Myocyte (in vitro differentiated cells): ENCODE measurements at regions not wholly inside any gene's neighbourhood (a gene's known extent, or its start where the extent isn't known, plus 50 kb on each side); places are given as distances from the start of the nearest gene placed in this dataset.
"Not testable (repeated sequence)": the region's sequence is repeated elsewhere in the genome, so short reads cannot be mapped to it uniquely, and the experiment has no call there.

ENCODE experiments used
- DNase-seq: peaks from one replicate; pipeline ENCODE4 v3.0.0-alpha.2; 2012; ENCODE audit warnings: low read depth

DNA sequence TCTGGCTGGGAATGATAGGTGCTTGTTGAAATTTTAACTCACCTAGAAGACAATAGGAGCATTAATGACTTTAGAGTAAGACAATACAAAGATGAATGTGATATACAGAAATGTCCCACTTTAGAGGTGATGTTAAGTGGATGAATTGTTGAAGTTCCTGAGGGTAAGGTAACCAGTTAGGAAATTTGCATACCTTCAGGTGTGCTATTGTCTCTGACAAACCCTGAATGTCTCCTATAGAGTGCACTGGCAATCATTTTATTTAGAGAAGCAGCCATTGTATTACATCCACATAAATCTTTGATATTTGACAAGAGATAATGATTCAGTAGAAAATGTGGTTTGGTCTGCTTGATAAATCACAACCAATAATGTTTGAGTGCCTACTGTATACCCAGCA lies 228.5 kb downstream of the RNF144A start:
- no peak for DNase-seq

DNA sequence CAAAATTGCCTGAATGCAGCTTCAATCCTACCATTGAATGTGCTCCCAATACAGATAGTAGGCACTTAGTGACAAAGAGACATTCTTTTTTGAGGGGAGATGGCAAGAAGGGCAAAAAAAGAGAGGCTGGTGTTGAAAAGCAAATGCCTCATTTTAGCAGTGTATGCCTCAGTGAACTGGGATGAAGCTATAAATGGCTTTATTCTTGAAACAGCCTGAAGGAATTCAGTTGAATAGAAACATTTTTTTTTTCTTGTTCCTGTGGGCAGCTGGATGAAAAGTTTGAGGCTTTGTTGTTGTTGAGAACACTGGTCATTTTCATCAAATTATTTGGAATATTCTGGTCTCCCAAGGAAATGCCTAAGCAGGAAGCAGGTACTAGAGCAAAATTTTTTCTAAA lies 228.9 kb downstream of the RNF144A start:
- no peak for DNase-seq

DNA sequence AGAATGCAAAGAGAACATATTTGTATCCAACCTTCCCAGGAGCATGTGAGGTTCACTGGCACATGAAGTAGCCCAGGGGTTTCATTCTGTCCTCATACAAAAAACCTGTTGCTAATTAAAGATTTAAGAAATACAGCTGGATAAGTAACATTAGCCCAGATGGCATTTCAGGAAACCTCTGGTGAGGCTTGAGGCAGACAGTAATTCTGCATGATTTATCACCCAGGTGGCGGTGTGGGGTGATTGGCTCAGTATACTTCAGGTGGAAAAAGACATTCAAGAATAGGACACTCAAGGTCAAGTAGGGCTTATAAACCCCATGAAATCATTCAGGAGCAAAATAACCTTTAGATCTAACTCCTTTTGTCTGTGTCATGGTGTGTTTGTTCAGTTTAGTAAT lies 237.4 kb downstream of the RNF144A start:
- no peak for DNase-seq

DNA sequence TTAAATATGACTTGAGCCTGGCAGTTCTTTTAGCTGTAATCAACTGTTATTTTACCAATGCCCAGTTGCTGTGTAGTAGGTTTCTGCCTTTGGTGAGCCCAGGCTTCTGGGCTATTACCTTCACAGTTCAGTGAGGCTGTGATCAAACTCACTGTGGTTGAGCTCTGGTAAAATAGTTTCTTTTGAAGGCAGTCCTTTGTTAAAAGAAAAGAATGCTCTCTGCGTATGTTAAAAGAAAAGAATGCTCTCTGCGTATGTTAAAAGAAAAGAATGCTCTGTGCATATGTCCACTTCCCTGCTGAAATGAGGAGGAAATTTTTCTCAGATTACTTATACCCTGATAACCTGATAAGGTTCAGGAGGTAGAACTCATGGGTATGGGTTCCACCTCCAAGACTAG lies 244.3 kb downstream of the RNF144A start:
- no peak for DNase-seq

DNA sequence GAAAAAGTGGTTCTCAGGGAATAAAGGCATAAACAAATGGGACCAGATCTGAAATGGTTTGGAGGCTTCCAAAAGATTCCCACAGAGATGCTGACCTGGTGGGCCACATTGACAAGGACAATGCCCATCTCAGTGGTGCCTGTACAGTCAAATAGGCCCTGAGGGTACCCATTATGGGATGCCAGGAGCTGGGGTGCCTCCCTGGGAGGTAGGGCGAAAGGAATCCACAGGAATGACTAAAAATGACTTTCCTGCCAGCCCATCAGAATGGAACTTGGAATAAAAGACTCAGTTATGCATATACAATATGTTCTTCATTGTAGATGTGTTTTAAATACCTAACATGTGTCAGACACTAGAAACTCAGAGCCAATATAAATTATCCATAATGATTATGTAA lies 248.5 kb downstream of the RNF144A start:
- no peak for DNase-seq

DNA sequence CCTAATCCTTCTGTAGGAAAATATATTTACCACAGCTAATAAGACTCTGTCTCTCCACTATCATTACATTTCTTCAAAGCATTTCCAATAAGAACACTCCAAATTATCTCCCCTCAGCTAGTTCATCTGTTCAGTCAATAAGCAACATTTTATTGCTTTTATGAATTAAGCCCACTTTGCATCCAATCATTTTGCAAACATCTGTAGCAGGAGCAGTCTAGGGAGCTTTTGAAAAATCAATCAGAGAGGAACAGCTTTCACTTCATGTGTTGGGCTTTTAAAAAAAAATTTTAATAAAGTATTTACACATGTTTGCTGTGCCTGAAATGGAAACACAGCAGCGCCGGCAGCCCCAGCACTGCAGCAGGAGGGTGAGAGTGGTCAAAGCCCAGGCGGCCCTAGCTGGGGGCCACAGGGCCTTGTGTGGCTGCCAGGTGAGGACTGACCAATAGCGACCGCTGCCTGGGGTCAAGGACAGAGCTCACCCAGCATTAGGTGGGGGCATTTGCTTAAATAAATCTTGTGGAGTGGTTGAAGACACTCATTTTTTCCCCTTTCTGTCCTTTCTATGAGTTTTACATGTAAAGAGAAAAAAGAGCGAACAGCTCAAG lies 250.7 kb downstream of the RNF144A start:
- DNase-seq, result no peak

DNA sequence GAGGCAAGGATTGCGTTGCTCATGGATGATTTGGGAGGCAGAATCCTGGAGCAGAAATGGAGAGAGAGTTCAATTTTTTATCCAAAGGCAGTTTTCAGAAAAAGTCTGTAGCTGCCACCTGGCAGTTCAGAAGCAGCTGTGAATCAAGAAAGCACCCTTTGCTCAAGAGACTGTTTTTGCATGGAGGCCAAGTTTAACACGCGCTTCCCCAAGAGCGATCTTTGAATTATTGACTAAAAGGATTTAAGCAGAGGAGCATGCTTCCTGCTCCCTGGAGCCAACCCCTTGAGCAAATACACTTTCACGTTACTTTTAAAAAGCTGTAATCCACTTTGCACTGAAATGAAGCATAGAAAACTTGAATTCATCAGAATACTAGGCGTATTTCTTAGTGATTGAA lies 252.4 kb downstream of the RNF144A start:
- DNase-seq, result no peak

DNA sequence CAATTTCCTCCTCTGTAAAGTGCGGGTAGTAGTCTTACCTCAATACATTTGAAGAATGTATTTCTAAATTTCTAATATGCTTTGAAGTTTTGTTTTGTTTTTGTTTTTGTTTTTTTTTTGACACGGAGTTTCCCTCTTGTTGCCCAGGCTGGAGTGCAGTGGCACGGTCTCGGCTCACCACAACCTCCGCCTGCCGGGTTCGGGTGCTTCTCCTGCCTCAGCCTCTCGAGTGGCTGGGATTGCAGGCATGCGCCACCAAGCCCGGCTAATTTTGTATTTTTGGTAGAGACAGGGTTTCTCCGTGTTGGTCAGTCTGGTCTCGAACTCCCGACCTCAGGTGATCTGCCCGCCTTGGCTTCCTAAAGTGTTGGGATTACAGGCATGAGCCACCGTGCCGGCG lies 261.8 kb downstream of the RNF144A start:
- DNase-seq, result not testable (repeated sequence)

DNA sequence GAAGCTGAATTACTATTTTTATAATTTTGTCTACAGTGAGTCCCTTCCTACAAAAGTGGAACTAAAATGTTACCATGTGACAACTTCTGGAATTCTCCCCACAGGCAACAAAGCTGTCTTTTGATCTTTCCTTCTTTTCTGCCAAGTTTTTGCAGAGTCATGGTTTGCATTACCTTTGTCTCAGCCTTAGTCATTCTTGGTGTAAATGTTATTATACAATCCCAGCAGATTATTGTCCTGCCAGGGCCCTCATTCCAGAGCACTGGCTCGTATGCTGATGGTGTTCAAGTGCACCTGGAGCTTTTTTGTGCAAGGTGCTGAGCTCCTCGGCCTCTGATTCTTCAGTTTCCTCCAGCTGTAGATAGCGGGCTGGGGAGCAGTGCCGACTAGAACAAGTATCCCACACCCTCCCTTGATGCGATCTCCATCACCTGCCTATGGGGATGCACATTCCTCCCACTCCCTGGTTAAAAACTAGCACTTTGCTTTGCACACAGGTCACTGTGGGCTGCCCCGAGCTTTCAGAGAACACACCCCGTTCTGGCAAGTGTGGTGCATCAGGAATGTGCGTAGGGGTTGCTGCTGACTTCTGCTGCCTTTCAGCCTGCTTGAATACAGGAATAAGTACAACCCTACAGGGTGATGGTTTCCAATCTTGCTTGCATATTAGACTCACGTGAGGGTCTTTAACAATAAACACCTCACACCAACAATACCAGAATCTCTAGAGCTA lies 263.6 kb downstream of the RNF144A start:
- DNase-seq, result no peak

DNA sequence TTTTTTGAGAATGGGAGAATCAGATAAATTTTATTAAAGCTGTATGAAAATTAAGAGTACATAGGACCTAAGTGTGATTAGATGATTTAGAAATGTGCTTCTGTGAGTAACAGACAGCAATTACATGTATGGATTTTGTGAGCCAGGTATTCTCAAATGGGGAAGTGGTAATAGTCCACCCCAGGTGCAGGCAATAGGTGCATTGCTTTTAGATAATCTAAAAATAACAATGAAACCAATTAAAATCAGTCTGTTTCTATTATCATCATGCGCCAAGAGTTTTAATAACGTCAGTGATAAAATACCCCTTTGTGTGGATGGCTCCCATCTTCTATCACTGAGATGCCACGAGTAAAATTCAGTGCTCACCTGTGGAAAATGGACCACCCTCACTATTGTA lies 265.3 kb downstream of the RNF144A start:
- DNase-seq, result no peak

DNA sequence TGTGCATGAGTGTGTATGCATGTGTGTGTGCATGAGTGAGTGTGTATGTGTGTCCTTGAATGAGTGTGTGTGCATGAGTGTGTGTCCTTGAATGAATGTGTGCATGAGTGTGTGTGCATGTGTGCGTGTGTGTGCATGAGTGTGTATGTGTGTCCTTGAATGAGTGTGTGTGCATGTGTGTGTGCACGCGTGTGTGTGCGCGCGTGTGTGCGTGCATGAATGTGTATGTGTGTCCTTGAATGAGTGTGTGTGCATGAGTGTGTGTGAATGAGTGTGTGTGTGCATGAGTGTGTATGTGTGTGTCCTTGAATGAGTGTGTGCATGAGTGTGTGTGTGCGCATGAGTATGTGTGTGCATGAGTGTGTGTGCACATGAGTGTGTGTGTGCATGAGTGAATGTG lies 271.9 kb downstream of the RNF144A start:
- no peak for DNase-seq

DNA sequence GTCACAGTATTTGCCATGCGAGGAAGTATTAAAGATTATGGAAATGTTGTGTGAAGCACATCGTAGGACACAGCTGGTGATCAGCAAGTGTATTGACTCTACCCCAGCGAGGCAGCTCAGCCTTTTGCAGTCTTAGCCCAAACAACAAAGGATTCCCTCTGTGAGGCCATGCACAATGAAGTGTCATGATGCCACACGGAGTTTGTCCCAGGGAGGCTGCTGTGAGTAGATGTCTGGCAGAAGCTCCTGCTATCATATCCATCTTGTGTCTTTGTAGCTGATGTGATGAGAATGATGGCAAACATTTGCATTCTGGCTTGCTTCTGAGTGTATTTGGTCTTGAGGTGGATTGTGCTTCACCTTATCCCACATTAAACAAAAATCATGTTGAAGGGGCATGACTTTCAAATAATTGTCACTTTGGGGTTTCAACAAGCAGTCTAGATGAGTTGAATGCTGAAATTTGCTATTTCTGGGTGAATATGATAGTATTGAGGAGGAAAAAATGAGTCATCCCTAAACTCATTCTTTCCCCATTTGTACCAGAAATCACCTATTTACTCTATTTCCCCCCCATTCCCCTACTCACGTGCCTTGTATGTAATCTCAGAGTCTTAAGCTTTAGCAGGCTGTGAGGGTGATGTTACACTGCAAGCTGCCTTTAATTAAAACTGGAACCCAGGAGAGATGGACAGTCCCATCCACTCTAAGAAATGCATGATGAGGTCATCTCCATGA lies 273.5 kb downstream of the RNF144A start:
- no peak for DNase-seq

DNA sequence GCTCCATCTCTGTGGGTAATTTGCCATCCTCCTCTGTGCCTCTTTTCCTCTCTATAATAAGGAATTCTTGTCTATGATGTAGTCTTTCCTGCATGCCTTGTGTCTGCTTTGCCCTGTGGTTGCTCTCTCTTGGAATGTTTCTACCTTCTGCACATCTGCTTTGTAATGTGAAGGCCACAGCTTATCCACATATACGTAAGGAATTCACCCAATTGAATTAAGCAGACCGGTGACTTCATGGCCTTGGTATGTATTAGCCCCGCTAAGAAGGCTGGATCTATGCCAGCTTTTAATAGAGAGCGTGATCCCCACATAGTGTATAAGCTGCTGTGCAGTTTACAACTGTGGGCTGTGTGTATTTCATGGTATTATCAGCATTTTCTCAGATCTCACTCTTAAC lies 274.7 kb downstream of the RNF144A start:
- no peak for DNase-seq

DNA sequence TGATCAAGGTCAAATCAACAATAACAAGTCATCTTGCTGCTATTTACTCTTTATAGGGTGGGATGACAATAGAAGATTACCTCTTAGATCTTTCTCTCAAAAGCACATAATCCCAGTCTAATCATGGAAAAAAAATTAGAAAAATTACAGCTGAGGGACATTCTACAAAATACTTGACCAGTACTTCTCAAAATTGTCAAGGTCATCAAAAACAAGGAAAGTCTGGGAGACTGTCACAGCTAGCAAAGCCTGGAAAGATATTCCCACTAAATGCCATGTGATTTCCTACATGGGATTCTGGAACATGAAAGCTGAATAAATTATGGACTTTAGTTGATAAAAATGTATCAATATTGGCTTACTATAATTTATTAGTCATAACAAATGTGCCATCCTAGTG lies 276.2 kb downstream of the RNF144A start:
- no peak for DNase-seq

DNA sequence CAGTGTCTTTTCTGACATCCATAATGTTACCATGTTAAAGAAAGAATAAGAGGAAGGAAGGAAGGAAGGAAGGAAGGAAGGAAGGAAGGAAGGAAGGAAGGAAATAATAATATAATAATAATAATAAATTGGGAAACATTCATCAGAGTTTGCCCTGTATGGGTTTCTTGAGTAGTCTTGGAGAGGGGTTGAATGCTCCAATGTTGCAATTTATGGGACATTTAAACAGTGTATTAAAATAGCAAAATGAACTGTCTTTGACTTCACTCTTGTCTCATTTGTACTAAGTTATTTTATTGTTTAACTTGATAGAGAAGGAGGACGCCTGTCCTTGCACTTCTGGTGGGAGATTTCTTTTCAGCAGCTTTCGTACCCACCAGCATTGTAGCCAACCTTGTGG lies 277.7 kb downstream of the RNF144A start:
- no peak for DNase-seq

DNA sequence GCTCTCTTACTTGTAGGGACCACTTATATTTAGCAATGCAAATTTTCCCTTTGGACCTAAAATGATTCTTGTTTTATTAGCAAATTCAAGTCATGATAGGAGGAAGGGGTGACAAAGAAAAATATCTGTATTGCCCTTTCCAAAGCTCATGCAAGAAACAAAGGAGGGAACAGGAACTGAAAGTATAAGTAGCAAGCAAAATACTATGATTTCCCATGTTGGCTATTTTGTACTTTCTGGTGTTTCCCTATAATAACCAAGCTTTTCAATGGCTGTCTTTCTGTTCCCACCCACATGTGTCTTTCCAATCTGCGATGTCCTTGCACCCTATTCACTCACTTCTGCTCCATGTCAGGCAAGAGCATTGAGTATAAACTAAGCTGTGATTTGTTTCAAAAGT lies 279.7 kb downstream of the RNF144A start:
- DNase-seq, result no peak

DNA sequence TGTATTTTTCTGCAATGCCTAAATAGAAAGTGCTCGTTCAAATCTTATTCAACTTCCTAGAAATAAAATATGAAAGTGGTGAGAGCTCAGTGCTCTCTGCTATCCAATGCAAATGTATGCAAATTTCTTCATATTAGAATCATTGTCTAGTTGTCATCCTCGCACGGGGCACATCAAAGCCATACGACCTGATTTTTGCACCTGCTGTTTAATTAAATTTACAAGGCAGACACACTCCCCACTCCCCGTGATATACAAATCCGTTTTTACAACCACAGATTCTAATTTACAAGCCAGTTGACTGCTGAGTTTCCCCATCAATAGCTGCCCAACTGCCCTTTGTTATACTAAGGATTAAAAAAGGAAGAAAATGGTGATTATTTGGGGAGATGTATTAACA lies 284.6 kb downstream of the RNF144A start:
- DNase-seq, result no peak

DNA sequence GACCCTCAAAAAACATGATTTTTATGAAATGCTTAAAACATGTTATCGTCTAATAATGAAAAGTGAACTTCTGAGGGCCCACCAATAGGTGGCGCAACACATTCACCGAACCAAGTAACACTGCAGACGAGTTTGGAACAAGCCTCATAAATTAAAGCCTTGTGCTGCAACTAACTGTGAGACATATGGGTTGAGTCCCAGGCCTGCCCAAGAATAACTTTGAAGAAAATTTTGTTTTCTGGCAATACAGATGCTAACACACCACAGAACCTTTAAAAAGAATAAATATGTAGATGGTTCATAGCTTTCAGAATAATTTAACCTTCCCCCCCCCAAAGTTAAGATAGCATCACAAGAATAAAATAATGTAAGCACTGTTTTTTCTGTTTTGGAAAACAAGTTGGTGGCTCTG lies 285.9 kb downstream of the RNF144A start:
- peak; percentile 25 for DNase-seq

DNA sequence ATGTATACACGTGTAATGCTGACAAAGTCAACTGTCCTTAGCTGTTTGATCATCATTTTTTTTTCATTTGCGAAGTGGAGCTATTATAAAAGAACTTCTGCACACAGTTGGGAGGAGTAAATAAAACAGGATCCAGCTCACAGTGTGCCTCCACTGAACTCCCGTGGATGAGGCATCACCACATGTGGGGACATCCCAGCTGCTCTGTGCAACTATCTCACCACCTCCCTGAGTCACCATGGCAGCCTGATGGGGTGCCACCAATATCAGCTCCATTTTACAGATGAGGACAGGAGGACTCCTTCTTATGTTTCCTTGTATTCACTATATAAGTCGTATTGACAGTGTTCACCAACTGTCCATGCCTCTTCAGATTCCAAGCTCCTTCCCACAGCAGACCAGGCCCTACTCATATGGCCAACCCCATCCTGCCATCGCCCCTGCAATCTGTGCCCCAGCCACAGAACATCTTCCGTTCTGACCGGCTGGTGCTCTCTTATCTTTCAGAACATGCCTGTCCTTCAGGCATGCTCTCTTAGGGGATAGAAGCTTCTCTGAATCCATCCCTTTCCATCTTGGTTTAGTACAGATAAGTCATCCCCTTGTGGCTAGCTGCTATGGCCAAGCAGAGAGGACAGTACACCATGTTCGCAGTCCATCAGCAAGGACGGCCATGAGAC lies 288.1 kb downstream of the RNF144A start:
- DNase-seq, result no peak

DNA sequence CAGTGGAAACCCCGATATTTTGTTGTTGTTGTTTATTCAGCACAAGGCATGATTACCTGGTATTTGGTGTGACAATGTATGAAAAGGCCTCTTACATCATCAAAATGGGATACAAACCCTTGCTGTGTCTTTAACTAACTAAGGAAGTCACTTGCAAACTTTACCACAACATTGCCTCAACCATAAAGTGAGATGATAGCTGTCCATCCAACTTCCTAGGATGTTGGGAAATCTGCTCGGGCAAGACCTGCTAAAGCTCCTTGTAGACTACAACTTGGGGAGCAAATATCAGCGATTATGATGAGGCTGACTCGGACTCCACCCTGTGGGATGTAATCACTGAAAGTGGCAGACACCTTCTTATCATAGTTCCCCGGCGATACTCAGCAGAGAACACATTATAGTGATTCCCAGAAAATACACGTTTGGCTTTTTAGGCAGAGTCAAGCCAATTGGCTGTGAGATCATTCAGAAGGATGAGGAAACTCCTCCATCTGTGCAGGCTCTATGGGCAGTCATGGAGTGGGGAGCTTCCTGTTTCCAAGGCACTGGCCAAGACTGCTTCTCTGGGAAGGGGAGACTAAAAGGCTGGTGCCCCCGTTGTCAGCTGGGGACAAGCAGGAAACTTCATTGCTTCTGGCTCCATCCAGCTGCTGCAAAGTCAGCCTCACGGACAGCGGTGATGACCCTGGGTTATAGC lies 289.0 kb downstream of the RNF144A start:
- no peak for DNase-seq

DNA sequence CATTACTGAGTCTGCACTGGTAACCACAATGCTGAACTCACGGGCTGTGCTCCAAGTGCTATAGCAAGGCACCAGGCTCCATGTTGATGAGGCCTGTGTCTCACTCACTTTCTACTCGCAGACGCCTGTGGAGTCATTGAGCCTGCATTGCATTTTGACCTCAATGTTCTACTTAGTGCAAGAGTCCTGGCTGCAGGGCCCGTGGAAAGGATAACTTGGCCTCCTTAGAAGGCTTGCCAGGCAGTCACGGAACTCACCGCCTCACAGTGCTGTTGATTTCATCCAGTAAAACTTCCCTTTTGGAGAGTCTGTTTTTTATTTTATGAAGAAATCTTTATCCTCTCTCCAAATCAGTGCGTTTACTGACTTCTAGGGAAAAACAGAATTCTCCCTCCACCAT lies 290.4 kb downstream of the RNF144A start:
- DNase-seq, result no peak
